SK-N-SH (cell line): ENCODE measurements at regions not wholly inside any gene's neighbourhood (a gene's known extent, or its start where the extent isn't known, plus 50 kb on each side); places are given as distances from the start of the nearest gene placed in this dataset.

Source experiments
- CTCF ChIA-PET: fragments of 300-600, 350-600 bp; formaldehyde crosslinking; extraction: SDS; loops from one replicate; lab custom pipeline; 2021; lab: Yijun Ruan, JAX
- POLR2A ChIA-PET: fragments of 350-600 bp; sonication (Branson Sonifier 250); formaldehyde crosslinking; extraction: SDS; loops from one replicate; lab custom pipeline; 2020; ENCODE audit warnings: antibody characterized with exemption, inconsistent platforms; lab: Yijun Ruan, JAX
- DNase-seq: peaks from one replicate; pipeline ENCODE4 v3.0.0; 2012
- H2AFZ ChIP-seq: fragments of 200-600 bp; sonication (generic); 2 replicates; pipeline ENCODE4 v1.8.1; 2016; ENCODE audit warnings: antibody characterized with exemption, mild to moderate bottlenecking, low read depth
- H3F3A ChIP-seq: fragments of 200-600 bp; sonication (generic); replicated peaks from 2 replicates; pipeline ENCODE3; 2016; ENCODE audit warnings: antibody characterized with exemption, mild to moderate bottlenecking; ENCODE audit not compliant: insufficient read depth
- H3K27ac ChIP-seq, 2 experiments: fragments of 200-500 bp in 1 of 2; fragments of 200-600 bp in 1 of 2; sonication (Bioruptor generic) in 1 of 2; sonication (generic), shearing (Covaris generic) in 1 of 2; 2 replicates each; pipeline versions ENCODE4 v1.5.1 to v1.6.1; 2014 to 2016; ENCODE audit warnings: low read depth in 2 of 2, inconsistent platforms in 1 of 2, low read length in 1 of 2, mild to moderate bottlenecking in 1 of 2, mixed read lengths in 1 of 2
- H3K27me3 ChIP-seq: fragments of 200-600 bp; sonication (generic), shearing (Covaris generic); 2 replicates; pipeline ENCODE4 v1.6.1; 2016; ENCODE audit warnings: mixed run types; ENCODE audit not compliant: insufficient read depth
- H3K36me3 ChIP-seq, 2 experiments: fragments of 200-500 bp in 1 of 2; fragments of 200-600 bp in 1 of 2; sonication (Bioruptor generic) in 1 of 2; sonication (generic) in 1 of 2; replicated peaks in 1 of 2; 2 replicates each; pipeline versions ENCODE3 to v1.5.1; 2014 to 2016; ENCODE audit warnings: low read length in 1 of 2, mild to moderate bottlenecking in 1 of 2; ENCODE audit not compliant: insufficient read depth in 2 of 2, control insufficient read depth in 1 of 2
- H3K4me1 ChIP-seq, 2 experiments: fragments of 200-500 bp in 1 of 2; fragments of 200-600 bp in 1 of 2; sonication (Bioruptor generic) in 1 of 2; sonication (generic), shearing (Covaris generic) in 1 of 2; 2 replicates each; pipeline versions ENCODE4 v1.5.1 to v1.6.1; 2014 to 2016; ENCODE audit warnings: low read depth in 1 of 2, low read length in 1 of 2, mixed run types in 1 of 2; ENCODE audit not compliant: insufficient read depth in 2 of 2, control insufficient read depth in 1 of 2
- H3K4me2 ChIP-seq: fragments of 200-600 bp; sonication (generic), shearing (Covaris generic); 2 replicates; pipeline ENCODE4 v1.6.1; 2017; ENCODE audit warnings: mixed run types
- H3K4me3 ChIP-seq, 2 experiments: fragments of 200-500 bp in 1 of 2; fragments of 200-600 bp in 1 of 2; sonication (Bioruptor generic) in 1 of 2; sonication (generic), shearing (Covaris generic) in 1 of 2; 2 replicates each; pipeline versions ENCODE4 v1.5.1 to v1.8.1; 2014 to 2016; ENCODE audit warnings: low read depth in 2 of 2, inconsistent platforms in 1 of 2, low read length in 1 of 2, mild to moderate bottlenecking in 1 of 2, mixed read lengths in 1 of 2, moderate library complexity in 1 of 2
- H3K79me2 ChIP-seq: fragments of 200-600 bp; sonication (generic); 2 replicates; pipeline ENCODE4 v1.8.1; 2017; ENCODE audit warnings: mild to moderate bottlenecking; ENCODE audit not compliant: insufficient read depth
- H3K9ac ChIP-seq: fragments of 200-600 bp; sonication (generic); 2 replicates; pipeline ENCODE4 v1.6.1; 2017; ENCODE audit warnings: mixed run types
- H3K9me2 ChIP-seq: fragments of 200-600 bp; sonication (generic); 2 replicates; pipeline ENCODE4 v1.6.1; 2017; ENCODE audit warnings: mixed run types
- H3K9me3 ChIP-seq: fragments of 200-600 bp; sonication (generic); 2 replicates; pipeline ENCODE4 v1.6.1; 2017; ENCODE audit warnings: mixed run types, mild to moderate bottlenecking, moderate library complexity
- H4K20me1 ChIP-seq: fragments of 200-600 bp; sonication (generic); 2 replicates; pipeline ENCODE4 v1.6.1; 2017; ENCODE audit warnings: mild to moderate bottlenecking, mixed run types; ENCODE audit not compliant: insufficient read depth
- ELF1 ChIP-seq: IDR thresholded peaks from 2 replicates; pipeline ENCODE4 v1.4.0; 2012
- EP300 ChIP-seq, 2 experiments: IDR thresholded peaks; 2 replicates each; pipeline versions ENCODE4 v1.4.0 to v1.6.1; 2012; ENCODE audit warnings: borderline replicate concordance in 1 of 2, low read depth in 1 of 2, low read length in 1 of 2
- FOSL2 ChIP-seq: IDR thresholded peaks from 2 replicates; pipeline ENCODE4 v1.4.0; 2012; ENCODE audit warnings: low read depth, mild to moderate bottlenecking, moderate library complexity, borderline replicate concordance
- FOXJ3 ChIP-seq: sonication (generic); formaldehyde crosslinking; IDR thresholded peaks from 2 replicates; pipeline ENCODE4 v1.5.1; 2020; ENCODE audit warnings: mild to moderate bottlenecking, missing genetic modification reagents
- FOXM1 ChIP-seq: IDR thresholded peaks from 2 replicates; pipeline ENCODE4 v1.4.0; 2012; ENCODE audit warnings: low read depth, mild to moderate bottlenecking
- GATA2 ChIP-seq: sonication (generic); formaldehyde crosslinking; IDR thresholded peaks from 2 replicates; pipeline ENCODE4 v1.5.0; 2020; ENCODE audit warnings: mild to moderate bottlenecking, missing genetic modification reagents
- MEF2A ChIP-seq: IDR thresholded peaks from 2 replicates; pipeline ENCODE4 v1.4.0; 2012; ENCODE audit warnings: low read depth, borderline replicate concordance
- MXI1 ChIP-seq: IDR thresholded peaks from 2 replicates; pipeline ENCODE4 v1.6.1; 2012; ENCODE audit warnings: mild to moderate bottlenecking, low read depth, low read length, improper control_type of control experiment
- NFIC ChIP-seq: IDR thresholded peaks from 2 replicates; pipeline ENCODE4 v1.4.0; 2012; ENCODE audit warnings: borderline replicate concordance
- NRF1 ChIP-seq: IDR thresholded peaks from 2 replicates; pipeline ENCODE4 v1.6.1; 2012; ENCODE audit warnings: low read depth, mild to moderate bottlenecking, low read length
- RAD21 ChIP-seq: IDR thresholded peaks from 2 replicates; pipeline ENCODE4 v1.6.1; 2012; ENCODE audit warnings: mild to moderate bottlenecking, low read length
- RCOR1 ChIP-seq: fragments of 150-350 bp; IDR thresholded peaks from 2 replicates; pipeline ENCODE4 v1.6.1; 2017; ENCODE audit warnings: antibody characterized with exemption, low read length
- RFX5 ChIP-seq: IDR thresholded peaks from 2 replicates; pipeline ENCODE4 v1.6.1; 2012; ENCODE audit warnings: mild to moderate bottlenecking, improper control_type of control experiment, low read length
- RXRA ChIP-seq: IDR thresholded peaks from 2 replicates; pipeline ENCODE4 v1.4.0; 2012; ENCODE audit warnings: low read depth, mild to moderate bottlenecking, borderline replicate concordance
- SIN3A ChIP-seq: IDR thresholded peaks from 2 replicates; pipeline ENCODE4 v1.6.1; 2012; ENCODE audit warnings: low read depth, mild to moderate bottlenecking, low read length, moderate library complexity, borderline replicate concordance
- SMC3 ChIP-seq: IDR thresholded peaks from 2 replicates; pipeline ENCODE4 v1.6.1; 2012; ENCODE audit warnings: low read depth, low read length, improper control_type of control experiment
- YY1 ChIP-seq: IDR thresholded peaks from 2 replicates; pipeline ENCODE4 v1.4.0; 2012; ENCODE audit warnings: low read depth, mild to moderate bottlenecking
- WGBS: methylation state at CpG from one replicate; pipeline ENCODE4 v1.1.6; 2017; ENCODE audit warnings: low lambda C conversion rate; 5-methylcytosine and 5-hydroxymethylcytosine counted together
- TF ChIP-seq, protein P1 (sequence below): fragments of 150-350 bp; IDR thresholded peaks from 2 replicates; pipeline ENCODE4 v1.6.1; 2017; ENCODE audit warnings: antibody characterized with exemption, low read length, low read depth, borderline replicate concordance
- TF ChIP-seq, protein P2 (sequence below): IDR thresholded peaks from 2 replicates; pipeline ENCODE4; 2012
- TF ChIP-seq, protein P3 (sequence below): IDR thresholded peaks from 2 replicates; pipeline ENCODE4 v1.4.0; 2012; ENCODE audit warnings: low read depth
- TF ChIP-seq, protein P4 (sequence below): IDR thresholded peaks from 2 replicates; pipeline ENCODE4 v1.6.1; 2012; ENCODE audit warnings: mild to moderate bottlenecking, low read depth, low read length, moderate library complexity
- TF ChIP-seq, protein P5 (sequence below): IDR thresholded peaks from 2 replicates; pipeline ENCODE4 v1.4.0; 2012; ENCODE audit warnings: low read depth, borderline replicate concordance

DNA sequence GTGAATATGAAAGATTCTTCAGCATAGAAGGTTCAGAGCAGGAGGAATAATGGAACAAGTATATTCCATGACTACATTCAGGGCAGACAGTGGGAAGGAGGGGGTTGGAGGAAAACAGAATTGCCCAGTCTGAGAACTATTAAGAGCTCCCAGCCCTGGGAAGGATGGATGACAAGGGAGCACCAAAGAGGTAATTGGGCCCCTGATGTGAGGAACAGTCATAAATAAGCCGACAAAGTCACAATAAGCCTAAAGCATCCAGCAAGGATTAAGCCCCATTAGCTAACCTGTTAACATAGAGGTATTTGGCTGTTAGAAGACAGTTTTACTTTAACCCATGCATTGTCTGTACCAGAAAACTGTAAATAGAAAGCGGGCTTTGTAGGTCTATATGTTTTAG lies 348.7 kb upstream of the SEMA6A start:
- H3K27me3 ChIP-seq = no peaks in the 10 kb centered on the region
- DNase-seq = no peak
- POLR2A ChIA-PET = no interaction called here
- TF ChIP-seq YY1 = no peak
- no peak for TF ChIP-seq SIN3A
- TF ChIP-seq, protein P1, sequence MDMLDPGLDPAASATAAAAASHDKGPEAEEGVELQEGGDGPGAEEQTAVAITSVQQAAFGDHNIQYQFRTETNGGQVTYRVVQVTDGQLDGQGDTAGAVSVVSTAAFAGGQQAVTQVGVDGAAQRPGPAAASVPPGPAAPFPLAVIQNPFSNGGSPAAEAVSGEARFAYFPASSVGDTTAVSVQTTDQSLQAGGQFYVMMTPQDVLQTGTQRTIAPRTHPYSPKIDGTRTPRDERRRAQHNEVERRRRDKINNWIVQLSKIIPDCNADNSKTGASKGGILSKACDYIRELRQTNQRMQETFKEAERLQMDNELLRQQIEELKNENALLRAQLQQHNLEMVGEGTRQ = no peak
- no peak for TF ChIP-seq EP300 (IDR thresholded peaks at IDR 0.05; ENCODE audit: borderline replicate concordance in 1 of 2, low read depth in 1 of 2, low read length in 1 of 2)
- TF ChIP-seq FOXM1 = no peak
- TF ChIP-seq, protein P2, sequence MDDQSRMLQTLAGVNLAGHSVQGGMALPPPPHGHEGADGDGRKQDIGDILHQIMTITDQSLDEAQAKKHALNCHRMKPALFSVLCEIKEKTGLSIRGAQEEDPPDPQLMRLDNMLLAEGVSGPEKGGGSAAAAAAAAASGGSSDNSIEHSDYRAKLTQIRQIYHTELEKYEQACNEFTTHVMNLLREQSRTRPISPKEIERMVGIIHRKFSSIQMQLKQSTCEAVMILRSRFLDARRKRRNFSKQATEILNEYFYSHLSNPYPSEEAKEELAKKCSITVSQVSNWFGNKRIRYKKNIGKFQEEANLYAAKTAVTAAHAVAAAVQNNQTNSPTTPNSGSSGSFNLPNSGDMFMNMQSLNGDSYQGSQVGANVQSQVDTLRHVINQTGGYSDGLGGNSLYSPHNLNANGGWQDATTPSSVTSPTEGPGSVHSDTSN = no peak
- no peak for TF ChIP-seq MXI1
- no peak for TF ChIP-seq GATA2 (CRISPR knock-in tag)
- TF ChIP-seq NFIC = no peak
- TF ChIP-seq RFX5 = no peak
- TF ChIP-seq FOSL2 = no peak
- TF ChIP-seq, all 33 proteins: peak for 0
- Histone ChIP-seq H3F3A (no peaks in the 10 kb centered on the region), H3K27ac (no peak overlapping the region), H3K9me2 (no peaks in the 10 kb centered on the region), H3K9me3 (no peaks in the 10 kb centered on the region), H3K9ac (no peak overlapping the region), H3K4me1 (no peaks in the 10 kb centered on the region), H3K79me2 (no peaks in the 10 kb centered on the region), H4K20me1 (no peaks in the 10 kb centered on the region), H3K36me3 (no peaks in the 10 kb centered on the region), H2AFZ (no peak overlapping the region), H3K4me3 (no peak overlapping the region), H3K4me2 (no peak overlapping the region)
- CTCF ChIA-PET = no interaction called here
- WGBS = 24% methylated on average over 2 of the region's 2 CpGs

DNA sequence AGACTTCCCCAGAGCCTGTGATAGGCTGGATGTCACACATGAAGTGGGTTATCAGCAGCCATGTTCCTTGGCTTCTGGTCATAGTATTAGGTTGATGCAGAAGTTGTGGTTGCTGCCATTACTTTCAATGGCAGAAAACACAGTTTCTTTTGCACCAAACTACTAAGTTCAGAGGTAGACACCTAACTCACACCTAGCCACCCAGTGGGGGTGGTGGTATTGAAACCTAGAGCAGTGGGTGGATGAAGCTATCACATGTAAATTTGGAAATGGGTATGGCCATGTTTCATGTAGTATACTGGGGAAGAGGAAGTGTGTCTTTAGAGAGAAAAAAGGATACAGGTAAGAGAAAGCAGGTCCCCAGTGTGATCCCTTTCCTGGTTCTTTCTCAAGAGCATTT lies 347.9 kb upstream of the SEMA6A start:
- ChIA-PET POLR2A (no interaction called here), CTCF (no interaction called here)
- Histone ChIP-seq H3K9me2 (no peaks in the 10 kb centered on the region), H3K4me2 (no peak overlapping the region), H3K27me3 (no peaks in the 10 kb centered on the region), H3K9me3 (no peaks in the 10 kb centered on the region), H3F3A (no peaks in the 10 kb centered on the region), H3K79me2 (no peaks in the 10 kb centered on the region), H2AFZ (no peak overlapping the region), H3K9ac (no peak overlapping the region), H3K36me3 (no peaks in the 10 kb centered on the region), H3K4me3 (no peak overlapping the region), H4K20me1 (no peaks in the 10 kb centered on the region), H3K27ac (no peak overlapping the region), H3K4me1 (no peaks in the 10 kb centered on the region)
- DNase-seq = no peak
- TF ChIP-seq RXRA (no peak), NFIC (no peak), RCOR1 (no peak), ELF1 (no peak), SIN3A (no peak), NRF1 (no peak), MEF2A (no peak), YY1 (no peak), GATA2 (CRISPR knock-in tag) (no peak), FOXM1 (no peak), RAD21 (no peak), SMC3 (no peak), FOXJ3 (no peak)
- TF ChIP-seq, protein P3, sequence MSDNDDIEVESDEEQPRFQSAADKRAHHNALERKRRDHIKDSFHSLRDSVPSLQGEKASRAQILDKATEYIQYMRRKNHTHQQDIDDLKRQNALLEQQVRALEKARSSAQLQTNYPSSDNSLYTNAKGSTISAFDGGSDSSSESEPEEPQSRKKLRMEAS = no peak
- TF ChIP-seq, protein P4, sequence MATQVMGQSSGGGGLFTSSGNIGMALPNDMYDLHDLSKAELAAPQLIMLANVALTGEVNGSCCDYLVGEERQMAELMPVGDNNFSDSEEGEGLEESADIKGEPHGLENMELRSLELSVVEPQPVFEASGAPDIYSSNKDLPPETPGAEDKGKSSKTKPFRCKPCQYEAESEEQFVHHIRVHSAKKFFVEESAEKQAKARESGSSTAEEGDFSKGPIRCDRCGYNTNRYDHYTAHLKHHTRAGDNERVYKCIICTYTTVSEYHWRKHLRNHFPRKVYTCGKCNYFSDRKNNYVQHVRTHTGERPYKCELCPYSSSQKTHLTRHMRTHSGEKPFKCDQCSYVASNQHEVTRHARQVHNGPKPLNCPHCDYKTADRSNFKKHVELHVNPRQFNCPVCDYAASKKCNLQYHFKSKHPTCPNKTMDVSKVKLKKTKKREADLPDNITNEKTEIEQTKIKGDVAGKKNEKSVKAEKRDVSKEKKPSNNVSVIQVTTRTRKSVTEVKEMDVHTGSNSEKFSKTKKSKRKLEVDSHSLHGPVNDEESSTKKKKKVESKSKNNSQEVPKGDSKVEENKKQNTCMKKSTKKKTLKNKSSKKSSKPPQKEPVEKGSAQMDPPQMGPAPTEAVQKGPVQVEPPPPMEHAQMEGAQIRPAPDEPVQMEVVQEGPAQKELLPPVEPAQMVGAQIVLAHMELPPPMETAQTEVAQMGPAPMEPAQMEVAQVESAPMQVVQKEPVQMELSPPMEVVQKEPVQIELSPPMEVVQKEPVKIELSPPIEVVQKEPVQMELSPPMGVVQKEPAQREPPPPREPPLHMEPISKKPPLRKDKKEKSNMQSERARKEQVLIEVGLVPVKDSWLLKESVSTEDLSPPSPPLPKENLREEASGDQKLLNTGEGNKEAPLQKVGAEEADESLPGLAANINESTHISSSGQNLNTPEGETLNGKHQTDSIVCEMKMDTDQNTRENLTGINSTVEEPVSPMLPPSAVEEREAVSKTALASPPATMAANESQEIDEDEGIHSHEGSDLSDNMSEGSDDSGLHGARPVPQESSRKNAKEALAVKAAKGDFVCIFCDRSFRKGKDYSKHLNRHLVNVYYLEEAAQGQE = no peak
- TF ChIP-seq, protein P5, sequence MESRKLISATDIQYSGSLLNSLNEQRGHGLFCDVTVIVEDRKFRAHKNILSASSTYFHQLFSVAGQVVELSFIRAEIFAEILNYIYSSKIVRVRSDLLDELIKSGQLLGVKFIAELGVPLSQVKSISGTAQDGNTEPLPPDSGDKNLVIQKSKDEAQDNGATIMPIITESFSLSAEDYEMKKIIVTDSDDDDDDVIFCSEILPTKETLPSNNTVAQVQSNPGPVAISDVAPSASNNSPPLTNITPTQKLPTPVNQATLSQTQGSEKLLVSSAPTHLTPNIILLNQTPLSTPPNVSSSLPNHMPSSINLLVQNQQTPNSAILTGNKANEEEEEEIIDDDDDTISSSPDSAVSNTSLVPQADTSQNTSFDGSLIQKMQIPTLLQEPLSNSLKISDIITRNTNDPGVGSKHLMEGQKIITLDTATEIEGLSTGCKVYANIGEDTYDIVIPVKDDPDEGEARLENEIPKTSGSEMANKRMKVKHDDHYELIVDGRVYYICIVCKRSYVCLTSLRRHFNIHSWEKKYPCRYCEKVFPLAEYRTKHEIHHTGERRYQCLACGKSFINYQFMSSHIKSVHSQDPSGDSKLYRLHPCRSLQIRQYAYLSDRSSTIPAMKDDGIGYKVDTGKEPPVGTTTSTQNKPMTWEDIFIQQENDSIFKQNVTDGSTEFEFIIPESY = no peak
